ENCODE measurements at regions not wholly inside any gene's neighbourhood (a gene's known extent, or its start where the extent isn't known, plus 50 kb on each side); places are given as distances from the start of the nearest gene placed in this dataset.

GRCh38 chr1:112196731-112197130, 199.3 kb upstream of the CTTNBP2NL start:
- DNase-seq (ENCODE audit: extremely low read depth, low read depth, low spot score), result no peak

GRCh38 chr1:112209493-112209892, 186.5 kb upstream of the CTTNBP2NL start:
- no peak for DNase-seq (ENCODE audit: extremely low read depth, low read depth, low spot score)

DNA sequence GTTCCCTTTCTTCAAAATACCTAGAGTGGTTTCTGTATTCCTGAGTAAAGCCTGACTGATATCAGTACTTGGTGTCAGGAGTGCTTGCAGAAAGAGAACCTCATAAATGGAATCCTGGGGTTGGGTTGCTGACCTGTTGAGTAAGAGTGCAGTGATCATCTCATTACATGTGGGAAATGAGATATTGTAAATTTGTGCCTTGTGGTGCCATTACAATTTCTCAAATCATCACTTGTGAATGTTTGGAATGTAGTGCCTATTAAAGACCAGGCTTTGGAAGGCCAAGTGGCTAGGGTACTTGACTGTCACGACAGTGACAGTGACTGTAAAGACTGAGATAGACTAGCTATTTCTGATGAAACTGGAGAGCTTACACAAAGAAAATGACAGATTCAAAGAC, 176.7 kb upstream of the CTTNBP2NL start:
- DNase-seq (ENCODE audit: extremely low read depth, low read depth, low spot score), result no peak

DNA sequence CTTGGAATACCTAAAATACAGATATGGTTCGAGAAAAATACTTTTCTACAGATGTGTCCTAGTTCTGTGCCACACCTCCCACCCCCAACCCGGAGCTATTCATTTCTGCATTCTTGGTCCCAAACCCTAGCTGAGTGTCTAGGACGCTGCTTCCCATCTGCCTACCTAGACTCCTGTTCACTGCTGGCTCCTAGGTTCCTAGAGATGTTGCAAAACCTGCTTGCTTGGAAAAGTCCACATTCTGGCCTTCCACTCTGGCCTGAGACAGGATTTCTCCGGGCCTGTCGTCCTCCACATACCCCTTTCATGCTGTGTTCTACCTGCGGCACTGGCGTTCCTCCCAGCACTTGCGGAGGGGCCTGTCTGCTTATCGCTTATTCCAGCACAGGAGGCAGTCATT, 165.8 kb upstream of the CTTNBP2NL start:
- DNase-seq (ENCODE audit: extremely low read depth, low read depth, low spot score), result no peak

GRCh38 chr1:112231331-112231730, 164.7 kb upstream of the CTTNBP2NL start:
- DNase-seq (ENCODE audit: extremely low read depth, low read depth, low spot score), result no peak

DNA sequence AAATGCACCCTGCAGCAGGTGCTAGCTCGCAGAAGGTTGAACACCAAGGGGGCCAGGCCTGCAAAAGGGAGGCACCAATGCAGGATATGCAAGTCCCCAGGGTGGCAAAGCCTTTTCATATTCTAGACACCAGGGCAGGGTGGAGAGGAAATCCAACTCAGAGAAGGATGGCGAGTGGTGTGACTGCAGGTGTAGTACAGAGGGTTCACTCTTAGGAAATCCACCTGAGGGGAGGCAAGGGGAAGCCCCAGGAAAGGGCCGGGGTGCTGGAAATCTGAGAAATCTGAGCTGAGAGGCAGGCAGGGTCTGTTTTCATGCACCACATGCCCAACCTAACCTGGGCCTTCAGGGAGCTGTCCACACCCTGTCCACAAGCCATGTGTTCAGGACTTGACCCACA, 163.2 kb upstream of the CTTNBP2NL start:
- DNase-seq (ENCODE audit: extremely low read depth, low read depth, low spot score), result no peak

- no peak for DNase-seq (ENCODE audit: extremely low read depth, low read depth, low spot score)
These were observed 161.3 kb upstream of the CTTNBP2NL start for GRCh38 chr1:112234710-112235109.

DNA sequence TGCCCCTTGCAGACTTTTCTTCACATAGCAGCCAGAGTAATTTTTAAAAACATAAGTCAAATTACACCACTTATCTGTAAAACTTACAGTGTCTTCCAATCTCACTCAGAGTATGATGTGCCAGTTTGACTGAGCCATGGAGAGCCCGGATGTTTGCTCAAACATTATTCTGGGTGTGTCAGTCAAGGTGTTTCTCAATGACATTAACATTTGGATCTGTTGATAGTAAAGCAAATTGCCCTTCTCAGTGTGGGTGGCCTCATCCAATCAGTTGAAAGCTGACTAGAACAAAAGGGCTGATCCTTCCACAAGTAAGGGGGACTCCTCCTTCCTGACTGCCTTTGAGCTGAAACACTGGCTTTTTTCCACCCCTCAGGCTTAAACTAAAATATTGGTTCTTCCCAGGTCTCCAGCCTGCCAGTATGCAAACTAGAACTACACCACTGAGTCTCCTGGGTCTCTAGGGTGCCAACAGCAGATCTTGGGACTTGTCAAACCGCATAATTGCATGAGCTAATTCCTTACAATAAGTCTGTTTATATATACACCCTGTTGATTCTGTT, 157.9 kb upstream of the CTTNBP2NL start:
- DNase-seq (ENCODE audit: extremely low read depth, low read depth, low spot score), result no peak

GRCh38 chr1:112239683-112240330, 156.2 kb upstream of the CTTNBP2NL start:
- DNase-seq (ENCODE audit: extremely low read depth, low read depth, low spot score), result no peak

DNA sequence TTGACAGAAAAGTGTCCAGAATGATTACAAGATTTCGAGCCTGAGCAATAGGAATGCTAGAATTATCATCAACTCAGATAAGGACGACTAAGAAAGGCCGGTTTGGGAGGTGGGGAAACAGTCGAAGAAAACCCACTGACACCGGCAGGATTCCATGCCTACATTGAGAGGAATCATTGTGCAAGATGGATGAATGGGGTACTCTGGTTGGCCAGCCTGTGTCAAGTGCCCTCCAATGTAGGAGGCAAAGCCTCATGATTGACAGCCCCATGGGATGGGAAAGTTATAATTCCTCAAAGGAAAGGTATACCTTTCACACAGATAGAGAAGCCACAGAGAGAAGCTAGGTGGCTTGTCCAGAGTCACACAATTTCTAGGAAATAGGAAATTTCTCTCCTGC, 153.5 kb upstream of the CTTNBP2NL start:
- DNase-seq (ENCODE audit: extremely low read depth, low read depth, low spot score), result no peak

- DNase-seq (ENCODE audit: extremely low read depth, low read depth, low spot score), result no peak
These were observed 151.9 kb upstream of the CTTNBP2NL start for GRCh38 chr1:112244131-112244530.

DNA sequence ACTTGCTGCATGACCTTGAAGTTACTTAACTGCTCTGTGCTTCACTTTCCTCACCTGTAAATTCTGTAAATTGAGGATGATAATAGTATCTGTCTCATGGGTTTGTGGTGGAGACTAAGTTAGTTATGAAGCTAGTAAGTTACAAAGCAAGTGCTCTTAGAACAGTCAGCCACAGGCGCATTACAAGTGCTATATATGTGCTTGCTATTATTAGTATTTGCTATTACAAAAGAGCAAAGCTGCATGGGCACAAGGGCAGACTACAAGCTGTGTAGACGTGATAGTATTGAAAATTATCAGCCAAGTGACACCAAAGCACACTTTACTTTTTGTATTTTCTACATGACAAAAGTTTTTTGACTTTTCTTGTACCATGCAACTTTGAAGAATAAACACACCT, 150.9 kb upstream of the CTTNBP2NL start:
- DNase-seq (ENCODE audit: extremely low read depth, low read depth, low spot score), result no peak

DNA sequence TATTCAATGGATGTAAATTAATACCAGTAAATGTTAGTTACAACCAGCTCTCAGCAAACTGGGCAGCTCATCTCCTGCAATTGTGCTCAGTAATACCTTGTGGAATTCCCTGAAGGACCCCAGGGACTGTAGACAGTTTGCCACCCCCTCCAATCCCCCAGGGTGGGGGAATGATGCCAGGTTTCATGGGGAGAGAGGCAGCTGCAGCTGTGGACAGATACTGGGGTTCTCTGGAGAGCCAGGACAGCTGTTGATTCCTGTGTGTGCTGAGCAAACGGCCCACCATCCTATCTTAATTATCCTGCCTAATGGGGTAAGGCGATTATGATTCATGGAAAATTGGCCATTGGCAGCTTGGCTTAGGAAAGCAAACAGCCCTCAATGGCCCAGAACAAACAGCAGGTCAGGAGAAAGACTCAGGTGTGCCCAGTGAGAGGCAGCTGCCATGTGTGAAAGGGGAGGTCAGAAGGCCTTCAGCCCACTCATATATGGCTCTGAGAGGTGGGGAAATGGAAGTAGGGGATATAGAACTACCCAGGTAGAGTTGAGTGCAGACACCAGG, 148.9 kb upstream of the CTTNBP2NL start:
- no peak for DNase-seq (ENCODE audit: extremely low read depth, low read depth, low spot score)

GRCh38 chr1:112247961-112248360, 148.1 kb upstream of the CTTNBP2NL start:
- DNase-seq (ENCODE audit: extremely low read depth, low read depth, low spot score), result no peak

GRCh38 chr1:112250892-112251291, 145.1 kb upstream of the CTTNBP2NL start:
- no peak for DNase-seq (ENCODE audit: extremely low read depth, low read depth, low spot score)

DNA sequence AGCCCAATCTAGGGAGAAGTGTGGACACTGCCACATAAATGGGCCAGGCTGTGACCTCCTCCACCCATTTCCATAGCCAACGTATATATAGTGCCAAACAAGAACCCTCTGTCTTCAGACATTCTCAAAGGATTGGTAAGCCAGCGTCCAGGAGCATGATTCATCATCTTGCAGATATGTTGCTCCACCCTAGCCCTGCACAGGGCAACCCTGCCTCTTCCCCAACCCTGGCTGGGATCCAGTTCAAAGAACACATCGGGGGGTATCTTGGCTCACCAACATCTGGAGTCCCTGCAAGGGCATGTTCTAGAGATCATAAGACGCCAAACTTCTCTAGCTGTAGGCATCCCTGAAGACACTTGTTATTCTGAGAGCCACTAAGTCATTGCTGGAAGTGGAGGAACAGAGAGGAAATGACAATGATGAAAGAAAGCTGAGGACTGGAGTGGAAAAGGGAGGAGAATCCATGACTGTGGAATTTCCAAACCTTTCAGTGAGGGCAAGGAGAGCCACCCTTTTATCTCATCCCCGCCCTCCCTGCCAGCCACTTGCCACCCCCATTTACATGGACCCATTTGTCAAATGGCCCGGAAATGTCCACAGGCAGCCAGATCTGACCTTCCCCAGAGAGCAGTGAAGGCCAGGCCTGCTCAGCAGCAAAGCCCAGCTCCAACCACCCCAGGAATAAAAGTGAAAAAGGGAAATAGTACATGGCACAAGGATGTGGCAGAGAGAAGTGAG, 144.1 kb upstream of the CTTNBP2NL start:
- DNase-seq (ENCODE audit: extremely low read depth, low read depth, low spot score), result no peak

- DNase-seq (ENCODE audit: extremely low read depth, low read depth, low spot score), result no peak
These were observed 142.6 kb upstream of the CTTNBP2NL start for GRCh38 chr1:112253366-112253765.

- no peak for DNase-seq (ENCODE audit: extremely low read depth, low read depth, low spot score)
These were observed 140.9 kb upstream of the CTTNBP2NL start for GRCh38 chr1:112255080-112255479.

DNA sequence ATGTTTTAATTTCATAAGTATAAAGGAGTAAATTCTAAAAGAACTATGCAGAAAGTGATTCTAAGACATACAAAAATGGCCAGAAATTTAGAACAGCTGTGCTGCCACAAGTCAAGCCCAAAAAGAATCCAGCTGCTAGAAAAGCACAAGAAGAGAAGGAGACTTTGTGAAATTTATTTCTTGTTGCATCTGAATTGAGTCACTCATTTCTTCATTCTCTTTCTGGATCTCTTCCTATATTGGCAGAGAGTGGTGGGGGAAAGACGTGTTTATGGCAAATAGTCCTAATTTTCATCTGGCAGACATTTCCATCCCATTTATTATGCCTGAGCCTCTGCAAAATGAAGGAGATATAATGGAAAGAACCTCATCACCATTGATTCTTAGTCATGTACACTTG, 139.6 kb upstream of the CTTNBP2NL start:
- DNase-seq (ENCODE audit: extremely low read depth, low read depth, low spot score), result no peak

- no peak for DNase-seq (ENCODE audit: extremely low read depth, low read depth, low spot score)
These were observed 138.8 kb upstream of the CTTNBP2NL start for GRCh38 chr1:112257043-112257835.

DNA sequence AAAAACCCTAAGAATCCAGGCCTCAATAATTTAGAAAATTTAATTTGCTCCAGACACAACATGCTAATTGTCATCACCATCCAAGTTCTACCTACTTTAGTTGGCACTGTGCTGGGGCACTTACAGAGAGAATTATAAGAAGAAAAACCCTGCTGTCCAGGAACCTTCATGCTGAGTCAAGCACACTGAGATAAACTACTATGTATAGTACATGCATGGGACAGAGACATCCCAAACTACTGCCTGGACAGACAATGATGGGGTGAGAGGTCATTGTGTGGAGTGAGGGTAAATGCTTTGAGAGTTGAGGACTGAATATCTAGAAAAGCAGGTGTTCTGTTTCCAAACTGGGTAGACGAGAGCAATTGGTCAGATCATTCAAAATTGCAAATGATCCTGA, 135.3 kb upstream of the CTTNBP2NL start:
- DNase-seq (ENCODE audit: extremely low read depth, low read depth, low spot score), result no peak
